HepG2 (cell line): ENCODE measurements at regions not wholly inside any gene's neighbourhood (a gene's known extent, or its start where the extent isn't known, plus 50 kb on each side); places are given as distances from the start of the nearest gene placed in this dataset.

Source experiments
- ATAC-seq: fragments of 200-7000 bp; cut with Tn5 transposase; 3 replicates; pipeline ENCODE4 v1.9.1; 2020; ENCODE audit warnings: mild to moderate bottlenecking, moderate library complexity
- BruUV-seq: library from RNA; stranded (reverse); fragments of 400-500 nt; replicated peaks from 2 replicates; lab custom pipeline; 2021; lab: Mats Ljungman, UMichigan
- CTCF ChIA-PET: fragments of 300-600 bp; formaldehyde crosslinking; extraction: SDS; loops from one replicate; lab custom pipeline; 2021; ENCODE audit warnings: low total read pairs, inconsistent platforms, low intra/inter-chr PET ratio; lab: Yijun Ruan, JAX
- POLR2A ChIA-PET: fragments of 350-600 bp; sonication (Branson Sonifier 250); formaldehyde crosslinking; loops from one replicate; lab custom pipeline; 2020; ENCODE audit warnings: antibody characterized with exemption, inconsistent platforms; lab: Yijun Ruan, JAX
- DNase-seq: peaks from one replicate; pipeline ENCODE4 v3.0.0-alpha.2; 2015; ENCODE audit warnings: low spot score
- FAIRE-seq: peaks from 3 replicates; lab custom pipeline; 2011; peaks lifted over from hg19 to GRCh38; lab: Jason Lieb, UNC
- H2AFZ ChIP-seq: one replicate; pipeline ENCODE4 v1.6.1; 2011; ENCODE audit warnings: low read length, inconsistent platforms
- H3K27ac ChIP-seq: fragments of 300-600 bp; 3 replicates; pipeline ENCODE4 v1.8.0; 2011; ENCODE audit warnings: mixed run types, mild to moderate bottlenecking, mixed read lengths, low read length, inconsistent platforms; ENCODE audit not compliant: insufficient read depth; ENCODE audit errors: extremely low read length
- H3K27me3 ChIP-seq, 2 experiments: fragments of 200-600 bp in 1 of 2; 2 replicates in 1 of 2; 3 replicates in 1 of 2; pipeline versions ENCODE4 v1.6.0 to v1.8.0; 2011; ENCODE audit warnings: low read length in 2 of 2, mild to moderate bottlenecking in 2 of 2, moderate library complexity in 2 of 2, inconsistent platforms in 1 of 2; ENCODE audit not compliant: insufficient read depth in 2 of 2, control insufficient read depth in 1 of 2
- H3K36me3 ChIP-seq, 2 experiments: fragments of 200-600 bp in 1 of 2; replicated peaks in 1 of 2; 2 replicates in 1 of 2; 3 replicates in 1 of 2; pipeline versions ENCODE4 v1.5.1 to v1.8.0; 2011; ENCODE audit warnings: low read length in 2 of 2, inconsistent platforms in 1 of 2; ENCODE audit not compliant: insufficient read depth in 2 of 2, control insufficient read depth in 1 of 2
- H3K4me1 ChIP-seq: 2 replicates; pipeline ENCODE4 v1.5.1; 2012; ENCODE audit warnings: low read length, inconsistent platforms; ENCODE audit not compliant: insufficient read depth
- H3K4me2 ChIP-seq: 2 replicates; pipeline ENCODE4 v1.6.0; 2011; ENCODE audit warnings: low read depth, low read length, inconsistent platforms
- H3K4me3 ChIP-seq, 3 experiments: fragments of 200-600 bp in 1 of 3; sonication (generic), shearing (Covaris generic) in 1 of 3; replicated peaks in 1 of 3; 2 replicates each; pipeline ENCODE4 v1.5.1; 2011 to 2016; ENCODE audit warnings: low read length in 3 of 3, inconsistent platforms in 2 of 3, low read depth in 2 of 3, mild to moderate bottlenecking in 2 of 3, control low read depth in 1 of 3, mixed read lengths in 1 of 3; ENCODE audit not compliant: insufficient read depth in 1 of 3
- H3K79me2 ChIP-seq: one replicate; pipeline ENCODE4 v1.6.1; 2011; ENCODE audit warnings: low read length, inconsistent platforms; ENCODE audit not compliant: insufficient read depth
- H3K9ac ChIP-seq: 2 replicates; pipeline ENCODE4 v1.6.0; 2011; ENCODE audit warnings: mild to moderate bottlenecking, low read depth, low read length, inconsistent platforms; ENCODE audit not compliant: insufficient read depth
- H3K9me3 ChIP-seq: 2 replicates; pipeline ENCODE4 v1.5.1; 2012; ENCODE audit warnings: mild to moderate bottlenecking, low read length
- H4K20me1 ChIP-seq: 2 replicates; pipeline ENCODE4 v1.6.0; 2011; ENCODE audit warnings: inconsistent platforms, mild to moderate bottlenecking, low read length, moderate library complexity; ENCODE audit not compliant: insufficient read depth
- SMC3 ChIP-seq: IDR thresholded peaks from 2 replicates; pipeline ENCODE4 v1.6.1; 2011; ENCODE audit warnings: low read length, improper control_type of control experiment
- SRSF9 ChIP-seq: fragments of 200-400 bp; formaldehyde crosslinking; IDR thresholded peaks from 2 replicates; pipeline ENCODE4 v1.6.1; 2018; ENCODE audit warnings: borderline replicate concordance, mild to moderate bottlenecking, low read depth, low read length; ENCODE audit not compliant: insufficient read depth, poor library complexity, severe bottlenecking
- STAG1 ChIP-seq: sonication (generic); formaldehyde crosslinking; IDR thresholded peaks from 2 replicates; pipeline ENCODE4 v1.4.0; 2020; ENCODE audit warnings: missing genetic modification reagents
- XRCC5 ChIP-seq: fragments of 200-400 bp; formaldehyde crosslinking; optimal IDR thresholded peaks from 2 replicates; pipeline ENCODE3; 2017; ENCODE audit warnings: mild to moderate bottlenecking, low read length
- ZFP37 ChIP-seq: sonication (generic); formaldehyde crosslinking; IDR thresholded peaks from 2 replicates; pipeline ENCODE4 v1.4.0; 2020; ENCODE audit warnings: missing genetic modification reagents, borderline replicate concordance
- ZNF607 ChIP-seq: sonication (generic); formaldehyde crosslinking; IDR thresholded peaks from 2 replicates; pipeline ENCODE4 v1.5.1; 2020; ENCODE audit warnings: missing genetic modification reagents, mild to moderate bottlenecking, borderline replicate concordance
- ZNF781 ChIP-seq: sonication (generic); formaldehyde crosslinking; IDR thresholded peaks from 2 replicates; pipeline ENCODE4 v1.5.1; 2020; ENCODE audit warnings: borderline replicate concordance, mild to moderate bottlenecking, missing genetic modification reagents; ENCODE audit errors: not compliant biosample characterization
- WGBS: methylation state at CpG from one replicate; pipeline ENCODE4 v1.1.6; 2017; ENCODE audit warnings: low lambda C conversion rate; 5-methylcytosine and 5-hydroxymethylcytosine counted together
- in situ Hi-C: cut with HindIII; loops from 2 replicates; pipeline ENCODE4 v1.10.0; 2017; ENCODE audit warnings: low pct_unique_long_range_greater_than_20kb; ENCODE audit not compliant: extremely low pct_ligation_motif_present
- intact Hi-C: fragments of 100-400 bp; cut with micrococcal nuclease; formaldehyde crosslinking; loops from one replicate; pipeline ENCODE4 v1.10.0; 2022; ENCODE audit not compliant: unreplicated experiment
- TF ChIP-seq, protein P1 (sequence below): sonication (generic); formaldehyde crosslinking; IDR thresholded peaks from 2 replicates; pipeline ENCODE4 v1.5.0; 2020; ENCODE audit warnings: mild to moderate bottlenecking, missing genetic modification reagents, moderate library complexity

DNA sequence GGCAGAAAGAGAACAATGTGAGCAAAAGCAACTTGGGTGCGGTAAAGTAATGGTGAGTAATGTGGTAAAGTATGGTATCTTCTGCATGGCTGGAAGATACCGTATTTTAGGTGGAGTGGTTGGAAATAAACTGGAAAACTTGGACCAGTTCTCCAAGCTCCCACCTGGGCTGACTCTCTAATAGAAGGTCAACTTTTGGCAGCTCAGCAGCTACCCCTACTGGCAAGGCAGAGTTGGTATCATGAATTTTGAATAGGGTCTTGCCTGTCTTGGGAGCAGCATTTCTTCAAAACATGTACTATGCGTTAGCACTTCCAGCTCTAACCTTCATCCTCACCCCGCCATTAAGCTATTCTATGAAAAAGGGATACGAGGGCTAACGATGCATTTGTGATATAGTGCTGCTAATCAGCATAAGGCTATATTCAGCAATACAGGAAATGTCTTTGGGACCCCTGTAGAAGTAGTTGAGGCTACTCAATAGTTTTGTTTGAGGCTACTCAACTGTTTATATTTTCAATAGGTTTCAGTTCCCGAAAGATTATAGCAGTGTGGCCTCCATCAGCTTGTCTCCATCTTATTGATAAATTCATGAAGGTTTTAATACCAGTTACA, 276.3 kb upstream of the FAR2 start:
- Histone ChIP-seq H3K9me3 (no peaks in the 10 kb centered on the region), H3K27ac (no peak overlapping the region), H3K27me3 (no peaks in the 10 kb centered on the region), H4K20me1 (no peaks in the 10 kb centered on the region), H3K4me1 (no peaks in the 10 kb centered on the region), H3K79me2 (no peaks in the 10 kb centered on the region), H3K4me3 (no peak overlapping the region), H3K9ac (no peak overlapping the region), H2AFZ (no peak overlapping the region), H3K4me2 (no peak overlapping the region), H3K36me3 (no peaks in the 10 kb centered on the region)
- ATAC-seq = peak; percentile 83
- FAIRE-seq = peak; percentile 8
- POLR2A ChIA-PET = no interaction called here
- CTCF ChIA-PET = interaction anchor here (0.7 to 1.5 kb wide), 3 partner anchors 636 to 1139 kb away, joined by 3 to 4 read pairs (median 3); no protein-coding TSS in a partner anchor
- DNase-seq = peak; percentile 21
- in situ Hi-C loops (no loop called here), intact Hi-C loops (loop anchor here (10.0 kb wide), 1 partner anchor 898 kb away; the partner anchor contains the start of gene PTHLH)
- TF ChIP-seq XRCC5 (no peak), SRSF9 (no peak), STAG1 (peak; percentile 76), ZNF607 (CRISPR knock-in tag) (no peak), SMC3 (peak; percentile 45; the same call in 1 of the 2 replicates), ZNF781 (no peak), ZFP37 (CRISPR knock-in tag) (no peak)
- TF ChIP-seq, protein P1, sequence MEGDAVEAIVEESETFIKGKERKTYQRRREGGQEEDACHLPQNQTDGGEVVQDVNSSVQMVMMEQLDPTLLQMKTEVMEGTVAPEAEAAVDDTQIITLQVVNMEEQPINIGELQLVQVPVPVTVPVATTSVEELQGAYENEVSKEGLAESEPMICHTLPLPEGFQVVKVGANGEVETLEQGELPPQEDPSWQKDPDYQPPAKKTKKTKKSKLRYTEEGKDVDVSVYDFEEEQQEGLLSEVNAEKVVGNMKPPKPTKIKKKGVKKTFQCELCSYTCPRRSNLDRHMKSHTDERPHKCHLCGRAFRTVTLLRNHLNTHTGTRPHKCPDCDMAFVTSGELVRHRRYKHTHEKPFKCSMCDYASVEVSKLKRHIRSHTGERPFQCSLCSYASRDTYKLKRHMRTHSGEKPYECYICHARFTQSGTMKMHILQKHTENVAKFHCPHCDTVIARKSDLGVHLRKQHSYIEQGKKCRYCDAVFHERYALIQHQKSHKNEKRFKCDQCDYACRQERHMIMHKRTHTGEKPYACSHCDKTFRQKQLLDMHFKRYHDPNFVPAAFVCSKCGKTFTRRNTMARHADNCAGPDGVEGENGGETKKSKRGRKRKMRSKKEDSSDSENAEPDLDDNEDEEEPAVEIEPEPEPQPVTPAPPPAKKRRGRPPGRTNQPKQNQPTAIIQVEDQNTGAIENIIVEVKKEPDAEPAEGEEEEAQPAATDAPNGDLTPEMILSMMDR (CRISPR knock-in tag) = peak; percentile 69
- WGBS = 9% methylated on average over 7 of the region's 7 CpGs
- BruUV-seq = no TSS peak
